HG03342 (cell line): ENCODE measurements at regions not wholly inside any gene's neighbourhood (a gene's known extent, or its start where the extent isn't known, plus 50 kb on each side); places are given as distances from the start of the nearest gene placed in this dataset.
"Not testable (repeated sequence)": the region's sequence is repeated elsewhere in the genome, so short reads cannot be mapped to it uniquely, and the experiment has no call there.

Source experiments
- ATAC-seq: cut with Tn5 transposase; IDR thresholded peaks from one replicate; pipeline ENCODE4 v1.9.1; 2021; ENCODE audit warnings: mild to moderate bottlenecking, moderate library complexity; ENCODE audit not compliant: unreplicated experiment

GRCh38 chr6:14510038-14510437 lies 392.5 kb downstream of the CD83 start:
- no peak for ATAC-seq

DNA sequence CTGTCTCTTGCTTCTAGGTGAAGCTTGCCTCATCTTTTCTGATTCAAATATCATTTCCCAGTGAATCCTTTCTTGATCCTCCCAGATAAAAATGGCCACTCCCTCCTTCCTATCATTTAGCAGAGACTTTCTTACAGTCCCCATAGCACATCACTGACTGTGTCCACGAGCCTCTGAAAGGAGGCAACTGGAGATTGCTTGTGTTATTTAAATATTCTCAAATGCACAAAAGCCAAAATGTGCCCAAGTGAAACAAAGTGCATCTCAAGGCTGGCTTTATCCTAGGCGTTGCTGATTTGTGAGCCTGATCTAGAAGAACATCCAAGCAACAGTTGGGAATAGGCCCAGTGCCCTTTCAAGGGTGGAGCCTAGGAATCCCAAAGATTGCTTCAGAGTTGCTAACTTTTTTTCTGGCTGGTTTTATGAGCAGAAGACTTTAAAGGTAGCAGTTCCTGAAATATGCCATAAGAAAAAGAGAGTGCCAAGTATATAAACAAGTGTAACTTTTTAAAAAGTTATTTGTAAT lies 393.6 kb downstream of the CD83 start:
- no peak for ATAC-seq

GRCh38 chr6:14512246-14512645 lies 394.7 kb downstream of the CD83 start:
- no peak for ATAC-seq

DNA sequence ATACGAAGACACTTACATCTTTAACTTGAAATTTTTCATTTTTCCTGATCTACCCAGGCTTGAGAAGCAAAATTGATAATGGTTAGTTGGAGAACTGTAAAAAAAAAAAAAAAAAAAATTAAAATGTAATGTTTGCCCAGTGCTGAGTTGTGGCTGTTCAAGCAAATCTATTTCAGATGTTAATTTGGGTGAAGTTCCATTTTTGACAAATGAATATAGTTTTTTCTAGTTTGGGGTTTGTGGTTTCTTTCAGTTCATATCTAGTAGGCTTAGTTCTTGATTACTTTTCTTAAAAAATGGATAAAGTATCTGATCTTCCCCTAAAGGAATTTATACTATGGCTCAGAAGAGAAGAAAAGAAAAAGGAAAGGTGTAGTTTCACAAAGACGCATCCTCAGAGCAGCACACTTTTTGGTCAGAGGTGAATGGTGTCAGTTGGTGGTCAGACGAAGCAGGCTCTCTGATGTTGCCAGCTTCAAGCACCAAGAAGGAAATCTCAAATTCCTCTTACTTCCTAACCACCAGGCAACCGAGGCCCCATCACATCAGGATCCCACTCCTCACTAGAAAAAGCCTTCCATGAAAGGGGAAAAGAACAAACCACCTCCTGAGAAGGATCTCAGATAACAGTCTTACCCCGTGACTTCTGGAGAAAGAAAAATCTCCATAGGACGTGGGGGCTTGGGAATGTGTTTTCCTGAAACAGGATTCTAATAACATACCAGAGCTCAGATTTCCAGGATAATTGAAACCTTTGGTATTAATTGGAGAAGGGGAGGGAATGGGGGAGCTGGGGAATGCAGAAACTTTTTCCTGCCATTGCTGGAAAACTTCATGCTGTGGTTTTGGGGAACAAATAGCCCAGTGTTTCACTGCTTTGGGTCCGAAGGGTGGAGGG lies 396.2 kb downstream of the CD83 start:
- no peak for ATAC-seq

- no peak for ATAC-seq
Measured at GRCh38 chr6:14516956-14517355, 399.4 kb downstream of the CD83 start.

GRCh38 chr6:14517516-14518105 lies 400.0 kb downstream of the CD83 start:
- ATAC-seq: no peak

DNA sequence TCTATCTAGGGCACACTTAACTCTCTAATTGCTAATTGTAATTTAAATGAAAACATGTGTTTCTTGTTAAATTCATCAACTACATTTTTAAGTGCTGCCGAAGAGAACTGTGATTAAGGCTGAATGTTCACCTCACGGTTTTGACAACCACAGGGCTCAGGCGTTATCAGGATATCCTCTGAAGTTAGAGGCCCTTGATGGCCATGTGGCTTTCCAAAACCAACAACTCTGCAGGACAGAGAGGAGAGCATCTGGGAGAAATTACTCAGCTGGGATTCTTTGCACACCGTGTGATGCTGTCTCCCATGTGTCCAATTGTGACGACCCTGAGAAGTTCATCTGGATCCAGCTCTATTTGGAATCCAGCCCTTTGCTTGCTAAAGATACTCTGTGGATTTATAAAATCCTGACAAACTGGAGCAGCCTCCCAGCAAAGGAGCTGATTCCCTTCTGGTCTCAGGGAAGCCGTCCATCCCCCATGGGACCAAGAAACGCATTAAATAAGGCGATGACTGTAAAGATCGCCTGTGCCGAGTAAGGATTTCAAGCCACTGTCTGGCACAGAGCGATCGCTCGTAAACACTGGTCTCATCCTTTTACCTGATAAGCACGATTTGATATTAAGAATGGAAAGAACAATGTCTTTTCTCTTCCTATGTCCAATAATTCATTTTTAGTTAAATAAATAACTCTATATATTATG lies 401.1 kb downstream of the CD83 start:
- ATAC-seq: no peak

GRCh38 chr6:14520029-14520428 lies 402.5 kb downstream of the CD83 start:
- ATAC-seq: no peak

- no peak for ATAC-seq
Measured at GRCh38 chr6:14520536-14520935, 403.0 kb downstream of the CD83 start.

- ATAC-seq: no peak
Measured at GRCh38 chr6:14521141-14521540, 403.6 kb downstream of the CD83 start.

GRCh38 chr6:14521861-14522260 lies 404.3 kb downstream of the CD83 start:
- not testable (repeated sequence) for ATAC-seq

DNA sequence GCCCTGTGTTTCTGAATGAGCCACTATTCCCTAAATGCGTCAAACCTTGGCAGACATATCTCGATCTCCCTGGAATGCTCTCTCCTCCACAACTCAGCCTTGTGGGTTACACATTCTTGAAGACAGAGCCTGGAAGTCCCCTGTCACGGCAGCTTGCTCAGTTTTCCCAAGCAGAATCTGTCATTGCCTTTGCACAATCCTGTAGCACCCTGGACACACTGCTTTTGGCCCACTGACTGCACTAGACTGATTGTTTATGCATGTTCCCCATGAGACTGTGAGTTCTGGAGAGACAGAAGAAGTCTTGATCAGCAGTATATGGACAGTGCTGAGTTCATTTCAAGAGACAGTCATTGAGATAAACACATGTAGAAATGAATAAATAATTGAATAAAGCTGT lies 406.7 kb downstream of the CD83 start:
- ATAC-seq: no peak

DNA sequence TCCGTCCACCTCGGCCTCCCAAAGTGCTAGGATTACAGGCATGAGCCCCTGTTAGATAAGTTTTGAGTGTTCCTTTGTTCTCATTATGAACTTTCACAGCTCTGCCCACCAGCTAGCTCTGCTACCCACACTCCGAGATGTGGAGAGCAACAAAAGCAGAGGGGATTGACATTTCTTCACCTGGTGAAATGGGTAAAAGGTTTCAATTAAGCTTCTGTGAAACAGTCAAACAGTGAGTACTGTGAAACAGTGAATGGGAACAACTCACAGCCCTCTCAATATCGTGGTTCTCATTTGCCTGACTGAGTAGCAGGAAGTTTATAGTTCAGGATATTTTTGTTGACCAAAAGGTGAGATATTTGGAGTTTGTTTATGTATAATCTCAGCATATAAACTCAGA lies 412.8 kb downstream of the CD83 start:
- ATAC-seq: no peak

DNA sequence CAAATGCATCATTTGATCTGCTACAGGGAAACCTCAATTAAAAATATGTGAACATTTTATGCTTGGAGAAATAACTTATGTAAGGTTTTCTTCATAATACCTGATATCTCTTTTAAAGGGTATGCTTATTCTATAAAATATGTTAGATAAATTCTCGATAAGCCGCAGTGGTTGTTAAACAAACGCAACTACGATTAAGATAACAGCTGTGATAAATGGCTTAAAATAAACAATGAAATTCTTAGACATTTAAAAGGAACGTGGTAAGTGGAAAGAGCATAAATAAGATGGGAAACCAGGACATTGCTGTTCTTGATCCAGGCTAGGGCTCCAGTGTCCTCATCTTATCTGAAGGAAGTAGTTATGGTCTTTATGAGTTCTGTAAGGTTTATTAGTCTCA lies 415.9 kb downstream of the CD83 start:
- ATAC-seq: no peak

DNA sequence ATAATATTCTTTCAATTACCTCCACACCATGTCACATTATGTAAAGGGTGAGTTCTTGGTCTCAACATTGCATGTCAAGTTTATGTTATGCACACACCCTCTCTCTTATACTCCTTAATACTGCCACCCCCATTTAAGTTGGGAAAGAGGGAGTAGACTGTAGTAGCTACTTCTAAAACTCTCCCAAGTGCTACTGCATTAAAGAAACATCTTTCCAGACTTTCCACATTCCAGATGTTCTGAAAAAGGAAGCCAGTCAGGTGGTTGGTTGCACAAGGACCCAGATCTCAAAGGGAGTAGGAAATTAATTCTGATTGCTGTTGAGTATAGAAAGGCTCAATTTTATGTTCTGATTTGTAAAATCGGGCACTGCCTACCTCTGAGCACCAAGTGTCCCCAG lies 419.5 kb downstream of the CD83 start:
- no peak for ATAC-seq

- no peak for ATAC-seq
Measured at GRCh38 chr6:14540276-14540675, 422.7 kb downstream of the CD83 start.

DNA sequence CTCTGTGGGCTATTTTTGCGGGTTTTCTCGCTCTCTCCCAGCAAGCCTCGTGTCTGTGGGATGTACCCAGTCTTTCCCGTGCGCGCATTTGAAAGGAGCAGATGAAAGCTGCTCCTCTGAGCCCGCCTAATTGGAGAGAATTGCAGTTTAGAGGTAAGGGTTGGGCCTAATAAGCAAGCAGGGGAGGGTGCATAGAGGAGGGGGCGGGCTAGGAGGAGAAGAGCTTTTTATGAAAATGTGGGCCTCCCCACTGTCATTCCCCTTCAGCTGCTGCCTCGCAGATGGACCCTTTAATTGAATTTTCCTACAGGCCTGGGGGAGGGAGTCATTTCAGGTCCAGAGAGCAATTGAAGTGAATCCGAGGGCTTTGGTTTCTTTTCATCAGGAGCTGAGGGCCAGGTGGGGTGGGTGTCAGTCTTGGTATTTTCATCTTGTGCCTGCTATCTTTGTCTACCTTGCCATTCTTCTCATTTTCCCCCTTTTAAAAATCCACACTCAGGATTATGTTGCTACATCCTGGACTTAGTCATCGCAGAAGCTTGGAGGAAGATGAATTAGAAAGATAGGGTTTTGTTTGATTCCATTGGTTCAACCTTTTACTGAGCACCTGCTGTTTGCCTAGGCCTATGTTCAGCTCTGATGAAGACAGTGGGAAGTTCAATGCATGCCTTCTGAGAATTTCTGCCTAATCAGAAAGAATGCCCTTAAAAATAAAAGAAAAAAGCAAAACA lies 423.4 kb downstream of the CD83 start:
- no peak for ATAC-seq

DNA sequence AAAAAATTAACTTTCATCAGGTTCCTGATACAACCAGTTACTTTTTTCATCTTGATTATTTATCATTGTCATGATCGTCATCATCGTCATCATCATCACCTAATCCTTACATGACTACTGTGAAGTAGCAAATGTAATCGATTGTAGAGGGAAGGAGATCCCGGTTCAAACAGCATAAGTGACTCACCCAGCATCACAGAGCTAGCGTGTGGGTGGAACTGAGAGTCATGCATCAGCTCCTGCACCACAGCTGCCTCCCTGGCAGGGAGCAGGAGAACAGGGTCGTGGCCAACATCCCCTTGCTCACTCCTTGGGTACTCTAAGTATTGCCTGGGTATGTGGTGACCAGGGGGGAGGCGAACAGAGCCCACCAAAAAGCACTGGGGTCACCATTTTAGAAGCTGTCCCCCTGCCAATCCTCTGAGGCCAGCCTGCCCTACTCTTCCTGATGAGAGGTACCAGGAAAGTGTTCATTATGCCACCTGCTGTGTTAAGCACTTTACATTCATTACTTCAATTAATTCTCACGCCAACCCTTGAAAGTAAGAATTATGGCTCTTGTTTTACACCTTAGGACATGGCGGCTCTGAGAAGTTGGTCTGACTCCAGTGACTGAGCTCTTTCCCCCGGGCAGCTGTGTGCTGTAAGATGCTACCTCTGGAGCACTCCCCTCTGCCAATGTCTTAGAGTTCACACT lies 425.2 kb downstream of the CD83 start:
- ATAC-seq: peak; percentile 80

- ATAC-seq: no peak
Measured at GRCh38 chr6:14543971-14544585, 426.5 kb downstream of the CD83 start.

GRCh38 chr6:14544666-14545065 lies 427.1 kb downstream of the CD83 start:
- no peak for ATAC-seq
